Heart left ventricle (tissue), 13 donors: ENCODE measurements at regions not wholly inside any gene's neighbourhood (a gene's known extent, or its start where the extent isn't known, plus 50 kb on each side); places are given as distances from the start of the nearest gene placed in this dataset.

ENCODE experiments used
- CTCF ChIP-seq, 12 donors: fragments of 200-600 bp; sonication (generic) in 4 of 12; IDR thresholded peaks; one replicate each; pipeline versions ENCODE4 v1.5.0 to v1.8.0; 2018 to 2022; ENCODE audit warnings: antibody characterized with exemption in 12 of 12, mild to moderate bottlenecking in 5 of 12
- POLR2A ChIP-seq, 2 donors: fragments of 450-650 bp; IDR thresholded peaks; one replicate each; pipeline ENCODE4 v1.6.1; 2017; ENCODE audit warnings: antibody characterized with exemption in 2 of 2, mild to moderate bottlenecking in 2 of 2, moderate library complexity in 2 of 2
- donor health status: ischemic (EF 13 %, LVEDD 7.1; RV severe dilation, severe dysfunction).
- donor health status: DM: no; HTN: yes; CAD: no.
- donor health status: DM: no; HTN: no; CAD: no.
- donor health status: ischemic (EF 25% LVEDD 6.9; RV normal size, moderate dysfunction).
- donor health status: ischemic (EF 25% LVEDD 5.7; RV mildly dilated, moderate dysfunction).
- donor health status: ischemic (EF 35%, LVEDD 5.7; RV mildly dilated, moderate dysfunction).
- donor health status: nonischemic (EF 11% LVEDD 7.7; RV severe dilation, severe dysfunction).
- donor health status: DM: yes; HTN: yes; CAD: no.
- donor health status: PGD.
- donor health status: ischemic (EF 29% LVEDD 5.4; RV normal size, mild dysfunction).
- donor health status: nonischemic (EF 23%, LVEDD 6.1; RV moderate dilation, normal function).

DNA sequence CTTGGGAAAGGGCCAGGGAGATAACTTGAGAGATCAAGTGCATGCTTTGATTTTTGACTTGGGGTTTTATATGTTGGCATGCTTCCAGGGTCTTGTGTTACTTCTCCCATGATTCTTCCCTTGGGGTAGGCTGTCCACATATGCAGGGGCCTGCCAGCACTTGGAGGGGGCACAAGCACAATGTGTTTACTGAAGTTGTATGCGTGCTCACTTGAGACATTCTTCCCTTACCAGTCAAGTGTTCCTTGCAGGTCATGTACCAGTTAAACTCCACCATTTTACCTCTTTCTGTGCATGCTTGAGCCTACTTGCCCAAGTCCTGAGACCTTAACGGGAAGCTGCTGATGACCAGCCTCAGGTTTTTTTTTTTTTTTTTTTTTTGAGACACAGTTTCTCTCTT is 1880.5 kb downstream of the ARAP2 start:
- TF ChIP-seq CTCF (IDR thresholded peaks at IDR 0.05) (no peak), POLR2A (IDR thresholded peaks at IDR 0.05) (no peak)
